Karpas-422 (cell line): ENCODE measurements at regions not wholly inside any gene's neighbourhood (a gene's known extent, or its start where the extent isn't known, plus 50 kb on each side); places are given as distances from the start of the nearest gene placed in this dataset.
"Not testable (repeated sequence)": the region's sequence is repeated elsewhere in the genome, so short reads cannot be mapped to it uniquely, and the experiment has no call there.

Source experiments
- DNase-seq: peaks from one replicate; pipeline ENCODE4 v3.0.0-alpha.2; 2015
- H2AFZ ChIP-seq: fragments of 200-600 bp; sonication (generic); 2 replicates; pipeline ENCODE4 v1.6.1; 2014; ENCODE audit warnings: antibody characterized with exemption, low read length, mixed read lengths
- H3K27ac ChIP-seq: fragments of 200-600 bp; sonication (generic); 2 replicates; pipeline ENCODE4 v1.5.1; 2014; ENCODE audit warnings: mild to moderate bottlenecking, low read length, moderate library complexity
- H3K27me3 ChIP-seq: fragments of 200-600 bp; sonication (generic); 2 replicates; pipeline ENCODE4 v1.6.1; 2014; ENCODE audit warnings: low read length, mixed read lengths
- H3K36me3 ChIP-seq: fragments of 200-600 bp; sonication (generic); 2 replicates; pipeline ENCODE4 v1.6.1; 2014; ENCODE audit warnings: low read length, mixed read lengths; ENCODE audit not compliant: insufficient read depth
- H3K4me1 ChIP-seq: fragments of 200-600 bp; sonication (generic); 2 replicates; pipeline ENCODE4 v1.6.1; 2014; ENCODE audit warnings: mild to moderate bottlenecking, low read length, mixed read lengths
- H3K4me2 ChIP-seq: fragments of 200-600 bp; sonication (generic); 2 replicates; pipeline ENCODE4 v1.6.1; 2014; ENCODE audit warnings: low read length, low read depth, mild to moderate bottlenecking; ENCODE audit not compliant: poor library complexity, severe bottlenecking
- H3K4me3 ChIP-seq: fragments of 200-600 bp; sonication (generic); 2 replicates; pipeline ENCODE4 v1.5.1; 2014; ENCODE audit warnings: mild to moderate bottlenecking, antibody characterized with exemption, low read length, mixed read lengths
- H3K79me2 ChIP-seq: fragments of 200-600 bp; sonication (generic); 2 replicates; pipeline ENCODE4 v1.6.1; 2014; ENCODE audit warnings: mild to moderate bottlenecking, low read length, mixed read lengths
- H3K9ac ChIP-seq: fragments of 200-600 bp; sonication (generic); 2 replicates; pipeline ENCODE4 v1.6.0; 2014; ENCODE audit warnings: low read length
- H3K9me2 ChIP-seq: fragments of 200-600 bp; sonication (generic), shearing (Covaris generic); replicated peaks from 2 replicates; pipeline ENCODE4 v1.6.0; 2014; ENCODE audit warnings: mild to moderate bottlenecking, low read length, moderate library complexity; ENCODE audit not compliant: insufficient read depth
- H3K9me3 ChIP-seq: fragments of 300-700, 200-600 bp; sonication (generic); 2 replicates; pipeline ENCODE4 v1.6.1; 2014; ENCODE audit warnings: low read length, mixed read lengths
- H4K20me1 ChIP-seq: fragments of 200-600 bp; sonication (generic); 2 replicates; pipeline ENCODE4 v1.6.1; 2014; ENCODE audit warnings: mild to moderate bottlenecking, antibody characterized with exemption, low read length, low read depth; ENCODE audit not compliant: insufficient read depth

- Histone ChIP-seq H3K79me2 (no peaks in the 10 kb centered on the region), H3K9me3 (peaks cover 34% of the 10 kb centered on the region), H2AFZ (no peak overlapping the region), H3K9me2 (no peaks in the 10 kb centered on the region), H3K4me2 (no peak overlapping the region), H3K36me3 (no peaks in the 10 kb centered on the region), H4K20me1 (no peaks in the 10 kb centered on the region), H3K4me3 (no peak overlapping the region), H3K9ac (no peak overlapping the region), H3K27me3 (no peaks in the 10 kb centered on the region), H3K27ac (no peak overlapping the region), H3K4me1 (no peaks in the 10 kb centered on the region)
- DNase-seq = no peak
Observed at GRCh38 chr9:24096756-24097155, 270.7 kb upstream of the ELAVL2 start.

- Histone ChIP-seq H4K20me1 (no peaks in the 10 kb centered on the region), H3K4me3 (no peak overlapping the region), H3K27ac (no peak overlapping the region), H3K4me2 (no peak overlapping the region), H2AFZ (no peak overlapping the region), H3K9me3 (peaks cover 26% of the 10 kb centered on the region), H3K27me3 (no peaks in the 10 kb centered on the region), H3K9ac (no peak overlapping the region), H3K4me1 (no peaks in the 10 kb centered on the region), H3K9me2 (no peaks in the 10 kb centered on the region), H3K79me2 (no peaks in the 10 kb centered on the region), H3K36me3 (no peaks in the 10 kb centered on the region)
- no peak for DNase-seq
Observed at GRCh38 chr9:24095246-24095645, 269.2 kb upstream of the ELAVL2 start.

DNA sequence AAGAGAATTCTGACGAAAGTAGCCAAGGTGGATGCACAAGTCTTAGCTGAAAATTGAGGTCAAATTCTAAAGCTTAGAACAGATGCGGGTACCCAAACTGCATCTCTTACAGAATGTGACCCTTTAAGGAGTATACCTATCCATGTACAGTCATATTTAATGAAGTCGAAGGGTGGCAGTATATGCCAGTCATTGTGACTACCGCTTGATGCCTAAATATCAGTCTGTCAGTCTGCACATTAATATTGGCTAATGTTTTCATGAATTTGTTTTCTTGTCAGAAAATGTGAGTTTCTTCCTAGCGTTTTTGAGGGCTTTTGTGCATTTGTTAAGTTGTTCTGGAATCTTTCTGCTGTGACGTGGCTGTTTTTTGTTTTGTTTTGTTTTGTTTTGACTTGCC, 264.5 kb upstream of the ELAVL2 start:
- no peak overlapping the region for H3K27ac ChIP-seq
- H3K4me3 ChIP-seq = no peak overlapping the region
- no peaks in the 10 kb centered on the region for H3K36me3 ChIP-seq
- no peak overlapping the region for H3K9ac ChIP-seq
- DNase-seq = no peak
- no peaks in the 10 kb centered on the region for H3K9me2 ChIP-seq
- H4K20me1 ChIP-seq = no peaks in the 10 kb centered on the region
- no peaks in the 10 kb centered on the region for H3K79me2 ChIP-seq
- no peak overlapping the region for H3K4me2 ChIP-seq
- no peak overlapping the region for H2AFZ ChIP-seq
- H3K27me3 ChIP-seq = no peaks in the 10 kb centered on the region
- H3K9me3 ChIP-seq = peaks cover 15% of the 10 kb centered on the region
- no peaks in the 10 kb centered on the region for H3K4me1 ChIP-seq

DNA sequence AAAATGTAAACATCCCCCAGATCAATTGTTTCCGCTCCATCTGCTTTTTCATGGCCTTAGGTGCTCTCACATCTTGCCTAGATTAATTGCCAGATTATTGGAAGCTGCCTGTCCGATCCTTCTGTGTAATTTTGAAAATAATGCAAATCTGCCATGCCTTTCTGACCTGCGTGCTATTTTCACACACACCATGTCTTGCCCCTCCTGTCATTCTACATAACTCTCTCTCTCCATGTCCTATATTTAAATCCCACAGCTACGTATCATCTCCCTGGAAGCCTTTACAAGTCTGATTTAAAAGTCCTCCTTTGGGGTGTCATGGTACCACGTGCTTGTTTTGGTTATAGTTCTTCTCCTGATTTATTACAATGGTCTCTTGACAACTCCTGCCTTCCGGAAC, 247.6 kb upstream of the ELAVL2 start:
- no peaks in the 10 kb centered on the region for H3K36me3 ChIP-seq

DNA sequence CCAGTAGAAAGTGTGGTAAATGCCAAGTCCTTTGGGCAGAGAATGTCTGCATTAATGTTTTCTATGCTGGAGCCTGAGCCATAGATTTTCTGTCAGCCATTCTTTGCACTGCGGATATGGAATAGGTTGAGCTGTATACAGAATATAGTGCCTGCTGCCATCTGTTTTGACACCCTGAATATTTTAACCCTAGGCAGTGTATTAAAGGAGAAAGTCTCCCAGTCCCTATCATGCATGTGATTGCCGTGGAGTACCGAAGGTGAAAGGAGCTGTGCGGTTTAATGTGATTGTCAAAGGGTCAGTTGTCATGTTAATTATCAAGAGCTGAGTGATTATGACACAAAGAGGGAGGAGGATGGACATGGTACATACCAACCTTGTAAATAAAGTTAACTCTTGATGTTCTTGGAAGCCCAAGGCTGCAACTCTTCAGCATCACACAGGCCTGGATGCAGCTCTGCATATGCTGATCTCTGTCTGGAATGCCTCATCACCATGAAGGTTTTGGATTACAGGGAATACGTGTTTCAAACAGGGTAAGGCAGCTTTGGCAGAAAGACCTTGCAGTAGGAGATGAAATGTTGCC, 247.1 kb upstream of the ELAVL2 start:
- peaks cover 5% of the 10 kb centered on the region; the same call in 1 of the 2 replicates for H3K9me3 ChIP-seq
- no peak overlapping the region for H3K27ac ChIP-seq
- H3K4me2 ChIP-seq = no peak overlapping the region
- no peaks in the 10 kb centered on the region for H3K4me1 ChIP-seq
- no peak overlapping the region for H3K9ac ChIP-seq
- no peaks in the 10 kb centered on the region for H3K36me3 ChIP-seq
- no peak for DNase-seq
- no peaks in the 10 kb centered on the region for H3K79me2 ChIP-seq
- H3K4me3 ChIP-seq = no peak overlapping the region
- H3K9me2 ChIP-seq = no peaks in the 10 kb centered on the region
- H2AFZ ChIP-seq = no peak overlapping the region
- no peaks in the 10 kb centered on the region for H3K27me3 ChIP-seq
- H4K20me1 ChIP-seq = no peaks in the 10 kb centered on the region

More for the DNA sequence above, 247.6 kb upstream of the ELAVL2 start:
- no peak overlapping the region for H3K4me3 ChIP-seq
- H2AFZ ChIP-seq = no peak overlapping the region
- H3K9me3 ChIP-seq = peaks cover 5% of the 10 kb centered on the region; the same call in 1 of the 2 replicates
- no peaks in the 10 kb centered on the region for H3K79me2 ChIP-seq
- H3K9me2 ChIP-seq = no peaks in the 10 kb centered on the region
- H3K4me1 ChIP-seq = no peaks in the 10 kb centered on the region
- no peaks in the 10 kb centered on the region for H3K27me3 ChIP-seq
- no peak for DNase-seq
- H4K20me1 ChIP-seq = no peaks in the 10 kb centered on the region
- H3K4me2 ChIP-seq = no peak overlapping the region
- no peak overlapping the region for H3K9ac ChIP-seq
- H3K27ac ChIP-seq = no peak overlapping the region

DNA sequence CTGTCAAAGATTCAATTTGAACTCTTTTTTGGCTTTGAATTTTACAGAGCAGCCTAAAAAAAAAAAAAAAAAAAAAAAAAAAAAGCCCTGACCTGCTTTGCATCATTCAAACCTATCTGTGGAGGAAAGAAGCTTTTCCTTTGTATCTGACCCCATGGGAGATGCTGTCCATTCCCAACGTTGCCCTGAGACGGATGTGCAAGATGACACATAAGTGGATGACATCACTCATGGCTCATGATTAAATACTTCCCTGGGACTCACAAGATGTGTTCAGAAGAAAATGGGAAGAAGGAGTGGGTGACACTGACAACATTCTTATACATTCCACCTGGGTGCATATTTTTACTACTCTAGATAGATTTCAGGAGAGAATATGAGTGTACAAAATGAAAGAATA, 245.7 kb upstream of the ELAVL2 start:
- H3K4me1 ChIP-seq = no peaks in the 10 kb centered on the region
- no peak for DNase-seq
- no peak overlapping the region for H3K4me3 ChIP-seq
- no peaks in the 10 kb centered on the region for H4K20me1 ChIP-seq
- H3K79me2 ChIP-seq = no peaks in the 10 kb centered on the region
- no peak overlapping the region for H3K9ac ChIP-seq
- no peak overlapping the region for H3K27ac ChIP-seq
- H2AFZ ChIP-seq = no peak overlapping the region
- H3K27me3 ChIP-seq = no peaks in the 10 kb centered on the region
- no peaks in the 10 kb centered on the region for H3K36me3 ChIP-seq
- no peak overlapping the region for H3K4me2 ChIP-seq
- H3K9me3 ChIP-seq = peaks cover 5% of the 10 kb centered on the region; the same call in 1 of the 2 replicates
- no peaks in the 10 kb centered on the region for H3K9me2 ChIP-seq

DNA sequence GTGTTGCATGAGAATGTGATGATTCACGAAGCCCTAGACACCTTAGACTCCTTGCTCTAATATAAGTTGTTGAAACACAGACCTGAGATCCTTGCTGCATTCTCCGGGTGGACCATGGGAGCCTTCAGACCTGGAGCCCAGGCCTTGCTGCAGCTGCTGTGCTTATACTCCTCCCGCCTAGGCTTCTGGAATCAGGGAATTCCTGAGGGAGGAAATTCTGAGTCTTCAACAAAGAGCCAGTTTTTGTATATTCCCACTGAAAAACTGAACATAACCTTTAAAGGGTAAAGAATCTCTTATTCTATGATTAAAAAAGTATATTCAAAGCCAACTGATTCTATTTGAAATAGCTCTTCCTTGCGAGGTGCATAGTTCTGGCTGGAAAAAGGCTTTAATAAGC, 245.1 kb upstream of the ELAVL2 start:
- Histone ChIP-seq H2AFZ (no peak overlapping the region), H3K36me3 (no peaks in the 10 kb centered on the region), H3K4me2 (no peak overlapping the region), H3K9me2 (no peaks in the 10 kb centered on the region), H3K9ac (no peak overlapping the region), H4K20me1 (no peaks in the 10 kb centered on the region), H3K79me2 (no peaks in the 10 kb centered on the region), H3K27me3 (no peaks in the 10 kb centered on the region), H3K4me1 (no peaks in the 10 kb centered on the region), H3K9me3 (peaks cover 5% of the 10 kb centered on the region), H3K27ac (no peak overlapping the region), H3K4me3 (no peak overlapping the region)
- no peak for DNase-seq

DNA sequence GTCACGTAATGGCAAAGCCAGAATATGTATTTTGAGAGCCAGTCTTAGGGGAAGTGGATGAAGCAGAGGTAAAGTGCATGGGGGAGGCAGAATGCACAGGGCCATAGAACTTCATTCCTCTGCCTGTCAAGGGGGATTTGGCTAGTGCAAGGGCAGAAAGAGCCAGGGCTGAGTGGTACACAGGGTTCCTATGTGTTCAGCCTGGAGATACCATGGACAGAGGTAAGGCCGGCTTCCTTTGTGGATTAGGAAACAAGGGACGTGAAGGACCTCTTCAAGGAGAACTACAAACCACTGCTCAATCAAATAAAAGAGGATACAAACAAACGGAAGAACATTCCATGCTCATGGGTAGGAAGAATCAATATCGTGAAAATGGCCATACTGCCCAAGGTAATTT, 241.1 kb upstream of the ELAVL2 start:
- not testable (repeated sequence) for H3K27ac ChIP-seq, H3K36me3 ChIP-seq, H3K4me3 ChIP-seq, H3K79me2 ChIP-seq, H3K4me2 ChIP-seq, DNase-seq, H3K9me2 ChIP-seq, H3K9ac ChIP-seq, H4K20me1 ChIP-seq, H2AFZ ChIP-seq, H3K9me3 ChIP-seq, H3K4me1 ChIP-seq, H3K27me3 ChIP-seq

DNA sequence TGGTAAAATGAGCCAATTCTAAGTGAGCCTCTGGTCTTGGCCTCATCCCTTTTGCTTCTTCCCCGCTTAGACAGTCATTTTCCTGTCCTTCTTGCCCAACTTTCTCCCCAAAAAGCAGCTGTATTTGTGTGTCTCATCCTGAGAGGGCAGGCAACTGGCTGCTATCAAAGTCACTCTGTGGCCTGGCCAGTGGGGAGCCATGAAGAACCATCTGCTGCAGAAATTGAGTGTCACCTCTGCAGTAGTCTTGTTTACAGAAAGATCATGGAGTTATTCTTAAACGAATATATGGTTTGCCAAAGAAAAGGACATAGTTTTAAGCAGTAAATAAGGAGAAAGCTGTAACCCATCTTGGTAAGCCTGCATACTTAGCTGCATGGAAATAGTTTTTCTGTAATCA, 233.6 kb upstream of the ELAVL2 start:
- Histone ChIP-seq H3K9me3 (no peaks in the 10 kb centered on the region), H3K4me3 (no peak overlapping the region), H3K4me2 (no peak overlapping the region), H3K27ac (no peak overlapping the region), H2AFZ (no peak overlapping the region), H4K20me1 (no peaks in the 10 kb centered on the region), H3K9me2 (no peaks in the 10 kb centered on the region), H3K27me3 (no peaks in the 10 kb centered on the region), H3K36me3 (no peaks in the 10 kb centered on the region), H3K4me1 (no peaks in the 10 kb centered on the region), H3K9ac (no peak overlapping the region), H3K79me2 (no peaks in the 10 kb centered on the region)
- no peak for DNase-seq
